ENCODE measurements at regions not wholly inside any gene's neighbourhood (a gene's known extent, or its start where the extent isn't known, plus 50 kb on each side); places are given as distances from the start of the nearest gene placed in this dataset.

DNA sequence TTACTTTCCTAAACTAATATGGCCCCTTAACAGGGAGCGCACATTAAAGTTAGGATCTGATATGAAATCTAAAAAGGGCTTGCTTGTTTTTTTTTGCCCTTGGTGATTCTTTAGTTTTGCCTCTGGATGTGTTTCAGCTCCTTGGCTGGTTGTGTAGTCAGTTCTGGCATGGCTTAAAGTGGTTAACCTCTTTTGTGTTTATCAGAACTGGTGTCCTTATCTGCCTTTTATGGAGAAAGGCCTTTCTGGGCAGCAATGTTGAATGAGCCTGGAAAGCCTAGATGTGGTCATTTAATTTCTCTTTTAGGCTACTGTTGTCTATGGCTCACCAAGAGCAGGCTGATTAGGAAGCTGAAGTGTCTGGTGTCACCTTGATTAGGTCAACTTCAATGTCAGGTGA lies 254.5 kb upstream of the ROPN1 start:
- no peak overlapping the region for H3K4me3 Mint-ChIP-seq
- ATAC-seq (replicated peaks), result no peak
- H3K4me1 Mint-ChIP-seq, result no peaks in the 10 kb centered on the region
- no peaks in the 10 kb centered on the region for H3K36me3 Mint-ChIP-seq (ENCODE audit: low read depth)
- peaks cover 29% of the 10 kb centered on the region for H3K27me3 Mint-ChIP-seq
- H3K9me3 Mint-ChIP-seq, result peaks cover 4% of the 10 kb centered on the region
- no peak overlapping the region for H3K27ac Mint-ChIP-seq

DNA sequence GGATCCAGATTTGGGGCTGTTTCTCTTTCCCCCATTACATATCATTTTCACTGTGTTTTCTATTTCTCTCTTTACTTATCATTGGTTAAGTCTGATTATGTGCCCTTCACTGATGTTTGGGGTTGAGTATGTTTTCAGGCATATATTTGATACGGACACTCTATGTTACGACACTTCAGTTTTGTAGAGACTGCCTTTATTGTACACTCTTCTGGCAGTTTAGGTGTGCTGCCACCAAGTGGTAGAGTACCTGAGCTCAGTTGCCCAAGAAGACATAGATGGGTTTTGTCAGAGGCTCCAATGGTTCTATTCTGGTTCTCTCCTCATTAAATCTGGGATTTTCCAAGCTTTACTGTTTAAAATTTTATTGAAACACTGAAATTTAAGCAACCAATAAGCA lies 255.0 kb upstream of the ROPN1 start:
- ATAC-seq (replicated peaks), result no peak
- Mint-ChIP-seq H3K9me3 (peaks cover 4% of the 10 kb centered on the region), H3K4me3 (no peak overlapping the region), H3K36me3 (ENCODE audit: low read depth) (no peaks in the 10 kb centered on the region), H3K4me1 (no peaks in the 10 kb centered on the region), H3K27ac (no peak overlapping the region), H3K27me3 (peaks cover 24% of the 10 kb centered on the region)

DNA sequence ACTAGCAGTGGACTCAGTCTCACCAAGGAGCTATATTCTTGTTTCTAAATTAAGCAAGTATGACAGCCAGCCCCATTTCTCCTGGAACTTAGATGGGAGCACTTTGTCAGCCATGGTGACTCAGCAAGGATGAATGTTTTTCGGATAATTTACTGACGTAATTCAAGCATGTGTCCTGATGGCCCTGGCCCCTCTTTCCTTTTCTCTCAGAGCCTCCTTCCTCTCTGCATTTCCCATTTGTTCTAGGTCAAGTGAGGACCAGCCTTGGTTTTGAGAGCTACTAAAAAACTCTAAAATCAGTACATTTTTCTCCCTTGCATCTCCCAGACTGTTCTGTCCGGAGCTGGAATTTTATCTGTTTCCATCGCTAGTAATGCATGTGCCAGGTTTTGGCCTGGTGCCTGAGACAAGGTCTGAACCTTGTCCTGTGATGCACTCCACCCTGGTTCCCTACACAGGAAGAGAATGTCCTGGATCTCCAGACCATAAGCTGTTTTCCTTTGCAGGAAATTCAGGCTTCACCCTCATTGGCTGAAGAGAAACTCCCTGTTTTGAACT lies 256.6 kb upstream of the ROPN1 start:
- ATAC-seq (replicated peaks), result no peak
- no peak overlapping the region for H3K4me3 Mint-ChIP-seq
- H3K4me1 Mint-ChIP-seq, result no peaks in the 10 kb centered on the region
- H3K27me3 Mint-ChIP-seq, result peaks cover 30% of the 10 kb centered on the region
- no peaks in the 10 kb centered on the region for H3K9me3 Mint-ChIP-seq
- no peak overlapping the region for H3K27ac Mint-ChIP-seq
- no peaks in the 10 kb centered on the region for H3K36me3 Mint-ChIP-seq (ENCODE audit: low read depth)

DNA sequence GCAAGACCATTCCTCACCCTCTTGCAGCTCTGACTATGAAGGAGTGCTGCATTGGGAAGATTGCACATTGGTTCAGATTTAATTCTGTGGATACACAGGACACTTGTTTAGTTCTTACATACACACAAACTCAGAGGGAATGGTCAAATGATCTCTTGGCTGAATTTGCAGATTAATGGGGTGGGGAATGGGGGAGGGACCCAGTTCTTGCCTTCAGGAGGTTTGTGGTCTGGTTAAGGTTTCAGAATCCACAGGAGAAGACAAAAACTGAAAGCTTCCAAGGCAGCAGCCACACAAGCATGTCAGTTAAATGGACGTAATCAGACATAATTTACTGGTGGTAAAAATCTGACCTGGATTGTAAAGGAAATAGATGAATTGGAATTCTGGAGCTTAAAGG lies 257.1 kb upstream of the ROPN1 start:
- ATAC-seq (replicated peaks), result no peak
- Mint-ChIP-seq H3K4me3 (no peak overlapping the region), H3K9me3 (no peaks in the 10 kb centered on the region), H3K36me3 (ENCODE audit: low read depth) (no peaks in the 10 kb centered on the region), H3K4me1 (no peaks in the 10 kb centered on the region), H3K27ac (no peak overlapping the region), H3K27me3 (peaks cover 30% of the 10 kb centered on the region)

DNA sequence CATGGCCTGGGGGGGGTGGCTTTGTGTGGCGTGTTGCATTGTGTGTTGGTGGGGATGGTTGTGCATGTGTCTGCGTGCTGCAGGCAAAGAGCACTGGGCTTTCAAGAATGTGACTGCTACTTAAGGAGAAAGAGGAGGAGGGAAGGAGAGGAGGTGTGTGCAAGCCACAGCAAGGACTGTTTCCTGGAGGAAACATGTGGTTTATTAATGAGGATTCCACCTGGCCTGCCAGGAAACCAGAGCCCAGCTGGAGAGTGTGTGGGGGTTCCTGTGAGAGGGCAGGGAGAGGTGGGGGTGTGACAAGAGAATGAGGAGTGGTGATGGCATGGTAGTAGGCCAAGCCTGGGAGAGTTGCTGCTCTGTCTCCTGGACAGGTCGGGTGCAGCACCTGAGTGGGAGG lies 258.1 kb upstream of the ROPN1 start:
- Mint-ChIP-seq H3K9me3 (no peaks in the 10 kb centered on the region), H3K4me3 (no peak overlapping the region), H3K27ac (no peak overlapping the region), H3K36me3 (ENCODE audit: low read depth) (no peaks in the 10 kb centered on the region), H3K27me3 (peaks cover 30% of the 10 kb centered on the region), H3K4me1 (no peaks in the 10 kb centered on the region)
- no peak for ATAC-seq (replicated peaks)

DNA sequence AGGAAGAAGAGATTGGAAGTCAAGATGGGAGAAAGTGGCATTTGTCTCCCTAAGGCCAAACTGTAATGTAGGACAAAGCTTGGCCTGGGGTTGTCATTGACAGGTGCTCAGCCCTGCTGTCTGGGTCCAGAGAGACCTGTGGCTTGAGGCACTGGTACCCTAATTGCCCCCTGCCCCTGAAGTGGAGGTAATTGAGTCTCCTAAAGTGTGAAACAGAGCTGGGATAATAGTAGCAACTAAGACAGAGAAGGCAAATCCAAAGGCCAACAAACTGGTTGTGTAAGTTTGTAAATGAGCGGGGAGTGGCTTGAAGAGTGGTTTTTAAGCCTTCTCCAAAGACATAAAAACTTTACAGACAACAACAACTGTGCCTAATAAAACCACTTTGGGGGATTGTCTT lies 264.2 kb upstream of the ROPN1 start:
- Mint-ChIP-seq H3K4me3 (no peak overlapping the region), H3K9me3 (no peaks in the 10 kb centered on the region), H3K4me1 (no peaks in the 10 kb centered on the region), H3K27me3 (peaks cover 16% of the 10 kb centered on the region), H3K27ac (no peak overlapping the region), H3K36me3 (ENCODE audit: low read depth) (no peaks in the 10 kb centered on the region)
- ATAC-seq (replicated peaks), result no peak

DNA sequence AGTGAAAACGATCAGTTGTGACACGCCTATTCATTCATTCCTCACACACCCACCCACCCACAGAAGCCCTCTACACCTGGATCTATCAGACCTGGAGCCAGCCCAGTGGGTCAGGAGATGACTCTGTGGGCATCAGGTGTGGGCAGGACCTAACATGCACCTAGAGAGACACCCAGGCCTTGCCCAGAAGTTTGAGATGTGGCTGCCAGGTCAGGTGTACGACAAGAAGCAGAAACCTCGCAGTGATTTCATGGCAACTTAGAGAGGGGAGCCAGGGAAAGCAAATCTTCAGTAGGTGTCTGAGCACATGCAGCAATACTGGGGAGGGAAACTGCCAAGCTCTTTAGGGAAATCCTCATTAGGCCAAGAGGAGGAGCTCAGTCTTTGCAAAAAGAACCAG lies 264.7 kb upstream of the ROPN1 start:
- Mint-ChIP-seq H3K27ac (no peak overlapping the region), H3K4me1 (no peaks in the 10 kb centered on the region), H3K9me3 (no peaks in the 10 kb centered on the region), H3K36me3 (ENCODE audit: low read depth) (no peaks in the 10 kb centered on the region), H3K4me3 (no peak overlapping the region), H3K27me3 (peaks cover 19% of the 10 kb centered on the region)
- no peak for ATAC-seq (replicated peaks)

DNA sequence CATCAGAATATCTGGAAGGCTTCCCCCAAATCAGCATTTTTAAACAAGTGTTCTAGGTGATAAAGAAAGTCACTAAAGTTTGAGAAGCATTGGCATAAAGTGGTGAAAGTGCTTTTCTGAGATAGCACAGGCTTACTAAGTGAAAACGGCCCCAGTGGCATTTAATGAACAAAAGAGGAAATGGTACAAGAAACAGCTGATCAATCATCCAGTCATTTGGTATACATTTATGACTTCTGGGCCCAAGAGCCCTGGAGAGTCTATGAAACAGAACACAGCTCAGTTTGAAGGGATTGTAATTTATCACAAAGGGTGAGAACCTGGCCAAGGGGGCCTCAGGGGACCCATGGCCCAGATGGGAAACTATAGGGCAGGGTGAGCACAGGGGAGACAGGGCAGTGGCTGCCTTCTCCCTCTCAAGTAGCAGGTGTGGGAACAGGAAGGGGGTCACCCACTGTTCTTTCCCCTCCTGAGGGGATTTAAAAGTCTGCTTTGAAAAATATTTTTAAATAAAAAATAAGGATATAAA lies 265.5 kb upstream of the ROPN1 start:
- H3K27me3 Mint-ChIP-seq, result peaks cover 16% of the 10 kb centered on the region
- H3K27ac Mint-ChIP-seq, result no peak overlapping the region
- no peaks in the 10 kb centered on the region for H3K9me3 Mint-ChIP-seq
- ATAC-seq (replicated peaks), result no peak
- no peaks in the 10 kb centered on the region for H3K4me1 Mint-ChIP-seq
- H3K36me3 Mint-ChIP-seq (ENCODE audit: low read depth), result no peaks in the 10 kb centered on the region
- no peak overlapping the region for H3K4me3 Mint-ChIP-seq

DNA sequence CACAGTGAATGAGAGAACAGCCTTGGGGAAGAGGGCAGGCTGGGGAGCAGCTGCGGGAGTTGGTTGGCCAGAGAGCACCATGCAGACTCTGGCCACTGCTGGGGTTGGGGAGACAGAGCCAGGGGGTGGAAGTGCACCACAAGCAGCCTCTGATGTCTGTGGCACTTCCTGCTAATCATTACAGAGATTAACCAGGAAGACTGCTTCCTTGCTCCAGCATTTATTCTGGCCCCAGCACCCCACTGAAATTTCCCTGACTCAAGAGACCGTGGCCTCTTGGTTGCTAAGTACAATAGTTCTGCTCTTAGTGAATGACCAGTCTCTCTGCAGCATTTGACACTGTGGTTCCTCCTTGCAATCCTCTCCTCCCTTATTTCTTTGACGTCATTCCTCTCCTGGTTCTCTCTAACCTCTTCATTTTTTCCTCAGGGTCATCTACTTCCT lies 266.2 kb upstream of the ROPN1 start:
- ATAC-seq (replicated peaks), result no peak
- Mint-ChIP-seq H3K36me3 (ENCODE audit: low read depth) (no peaks in the 10 kb centered on the region), H3K4me1 (no peaks in the 10 kb centered on the region), H3K4me3 (no peak overlapping the region), H3K9me3 (no peaks in the 10 kb centered on the region), H3K27me3 (peaks cover 10% of the 10 kb centered on the region), H3K27ac (no peak overlapping the region)

DNA sequence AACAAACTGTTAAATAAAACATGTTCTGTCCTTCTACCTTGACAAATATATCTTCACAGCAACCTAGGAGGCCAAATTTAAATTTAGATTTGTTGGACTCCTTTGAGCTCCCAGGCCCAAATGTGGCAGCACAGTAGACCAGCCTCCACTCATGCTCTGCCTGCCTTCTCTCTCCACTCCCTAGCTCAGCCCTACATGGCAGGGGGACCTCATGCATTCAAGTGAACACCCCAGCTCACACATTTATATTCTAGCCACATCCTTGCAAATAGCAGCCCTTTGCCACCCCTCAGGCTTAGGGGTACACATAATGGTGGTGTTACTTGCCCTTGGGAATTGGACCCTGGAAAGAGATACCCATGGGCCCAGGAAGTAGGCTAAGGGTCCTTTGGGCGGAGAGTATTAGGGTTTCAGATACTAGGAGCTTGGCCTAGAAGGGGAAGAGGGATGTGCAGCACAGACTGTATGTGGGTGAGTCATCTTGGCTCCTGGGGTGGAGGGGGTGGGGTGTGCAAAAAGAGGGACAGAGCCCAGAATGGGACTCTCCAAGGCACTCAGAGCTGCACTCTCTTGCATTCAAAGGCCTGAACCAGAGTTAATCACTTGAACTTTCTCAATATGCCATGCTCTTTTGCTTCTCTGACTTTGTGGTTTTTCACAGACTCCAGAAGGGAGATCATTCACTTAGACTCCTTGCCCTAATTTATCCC lies 268.4 kb upstream of the ROPN1 start:
- Mint-ChIP-seq H3K36me3 (ENCODE audit: low read depth) (no peaks in the 10 kb centered on the region), H3K27me3 (peaks cover 7% of the 10 kb centered on the region), H3K27ac (no peak overlapping the region), H3K4me1 (no peaks in the 10 kb centered on the region), H3K9me3 (no peaks in the 10 kb centered on the region), H3K4me3 (no peak overlapping the region)
- ATAC-seq (replicated peaks), result no peak

DNA sequence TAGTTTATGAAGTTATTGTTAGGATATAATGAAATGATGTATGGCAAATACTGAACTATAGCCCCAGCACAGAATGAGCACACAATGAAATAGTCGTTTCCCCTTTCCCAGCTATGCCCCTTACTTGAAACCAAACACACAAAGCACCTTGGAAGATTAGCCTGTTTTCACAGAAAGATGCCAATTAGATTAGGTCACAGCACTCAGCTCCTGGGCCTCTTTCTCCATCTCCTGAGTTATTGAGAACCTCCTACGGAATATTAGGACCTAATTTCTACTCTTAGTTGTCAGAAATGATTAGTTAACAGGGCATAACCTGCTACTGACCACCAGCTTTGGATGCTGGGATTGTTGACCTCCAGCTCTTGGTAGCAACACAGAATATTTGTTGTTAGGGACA lies 269.4 kb upstream of the ROPN1 start:
- no peak overlapping the region for H3K27ac Mint-ChIP-seq
- H3K4me3 Mint-ChIP-seq, result no peak overlapping the region
- no peaks in the 10 kb centered on the region for H3K4me1 Mint-ChIP-seq
- no peaks in the 10 kb centered on the region for H3K36me3 Mint-ChIP-seq (ENCODE audit: low read depth)
- no peak for ATAC-seq (replicated peaks)
- peaks cover 4% of the 10 kb centered on the region for H3K27me3 Mint-ChIP-seq
- H3K9me3 Mint-ChIP-seq, result no peaks in the 10 kb centered on the region

DNA sequence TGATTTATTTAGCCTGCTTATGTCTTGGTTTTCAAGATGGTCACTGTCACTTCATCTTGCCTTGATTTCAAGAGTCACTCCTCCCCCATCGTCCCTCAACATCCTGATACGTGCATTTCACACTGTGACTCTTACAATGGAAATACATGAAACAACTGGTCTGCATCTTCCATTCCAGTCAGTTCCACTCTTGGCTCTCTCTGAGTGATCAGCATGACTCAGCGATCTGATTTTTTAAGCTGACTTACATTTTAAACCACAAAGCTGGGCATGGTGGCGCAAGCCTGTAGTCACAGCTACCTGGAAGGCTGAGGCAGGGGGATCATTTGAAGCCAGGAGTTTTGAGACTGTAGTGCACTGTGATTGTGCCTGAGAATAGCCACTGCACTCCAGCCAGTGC lies 271.2 kb upstream of the ROPN1 start:
- H3K27me3 Mint-ChIP-seq, result peaks cover 4% of the 10 kb centered on the region
- H3K4me1 Mint-ChIP-seq, result no peaks in the 10 kb centered on the region
- no peak for ATAC-seq (replicated peaks)
- no peak overlapping the region for H3K27ac Mint-ChIP-seq
- no peaks in the 10 kb centered on the region for H3K9me3 Mint-ChIP-seq
- H3K4me3 Mint-ChIP-seq, result no peak overlapping the region
- H3K36me3 Mint-ChIP-seq (ENCODE audit: low read depth), result no peaks in the 10 kb centered on the region

DNA sequence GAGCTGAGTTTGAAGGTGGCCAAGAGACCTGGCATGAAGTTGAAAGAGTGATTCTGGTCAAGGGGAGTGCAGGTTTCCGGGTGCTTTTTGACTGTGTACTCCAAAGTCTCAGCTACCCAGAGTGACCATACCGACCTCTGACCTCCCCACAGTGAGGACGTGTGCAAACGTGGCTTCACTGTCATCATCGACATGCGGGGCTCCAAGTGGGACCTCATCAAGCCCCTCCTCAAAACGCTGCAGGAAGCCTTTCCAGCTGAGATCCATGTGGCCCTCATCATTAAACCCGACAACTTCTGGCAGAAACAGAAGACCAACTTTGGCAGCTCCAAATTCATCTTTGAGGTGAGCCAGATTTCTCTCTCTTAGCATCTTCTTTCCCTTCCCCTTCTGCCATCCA lies 272.4 kb upstream of the ROPN1 start:
- Mint-ChIP-seq H3K9me3 (no peaks in the 10 kb centered on the region), H3K27ac (no peak overlapping the region), H3K27me3 (peaks cover 4% of the 10 kb centered on the region), H3K4me1 (no peaks in the 10 kb centered on the region), H3K36me3 (ENCODE audit: low read depth) (no peaks in the 10 kb centered on the region), H3K4me3 (no peak overlapping the region)
- no peak for ATAC-seq (replicated peaks)

DNA sequence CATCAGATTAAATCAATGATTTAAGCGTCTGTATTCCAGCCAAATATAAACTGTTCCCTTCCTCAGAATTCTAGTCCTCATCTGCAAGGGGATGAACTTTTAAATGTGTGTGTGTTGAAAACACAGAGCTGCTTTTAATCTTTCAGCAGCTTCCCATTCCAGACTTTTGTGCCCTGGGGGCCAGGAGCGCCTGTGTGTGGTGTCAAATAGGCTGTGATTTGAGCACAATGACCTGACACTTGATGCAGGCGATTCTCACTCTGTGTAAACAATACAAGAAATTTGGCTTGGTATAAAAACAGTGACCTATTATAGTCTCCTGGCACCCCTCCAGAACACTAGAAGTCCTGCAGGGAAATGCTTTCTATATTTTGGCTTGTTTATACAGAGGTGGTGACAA lies 274.6 kb upstream of the ROPN1 start:
- no peaks in the 10 kb centered on the region for H3K9me3 Mint-ChIP-seq
- H3K27ac Mint-ChIP-seq, result no peak overlapping the region
- no peak overlapping the region for H3K4me3 Mint-ChIP-seq
- H3K36me3 Mint-ChIP-seq (ENCODE audit: low read depth), result no peaks in the 10 kb centered on the region
- ATAC-seq (replicated peaks), result no peak
- H3K4me1 Mint-ChIP-seq, result no peaks in the 10 kb centered on the region
- H3K27me3 Mint-ChIP-seq, result no peaks in the 10 kb centered on the region

DNA sequence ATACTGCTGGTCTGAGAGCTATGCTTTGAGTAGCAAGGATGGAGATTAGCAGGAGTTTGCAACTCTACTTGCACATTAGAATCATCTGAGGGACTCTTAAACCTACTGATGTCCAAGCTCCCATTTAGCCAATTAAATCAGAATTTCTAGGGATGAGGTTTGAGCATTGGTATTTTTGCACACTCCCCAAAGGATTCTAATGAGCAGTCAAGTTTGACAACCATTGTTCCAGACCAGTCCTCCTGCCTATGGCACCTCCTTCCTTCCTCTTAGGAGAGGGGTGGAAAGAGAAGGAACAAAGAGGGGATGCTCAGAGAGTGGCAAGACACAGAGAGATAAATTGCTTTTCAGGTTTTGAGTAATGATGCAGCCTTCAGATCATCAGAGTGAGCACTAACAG lies 275.5 kb upstream of the ROPN1 start:
- no peaks in the 10 kb centered on the region for H3K4me1 Mint-ChIP-seq
- no peak overlapping the region for H3K4me3 Mint-ChIP-seq
- no peaks in the 10 kb centered on the region for H3K9me3 Mint-ChIP-seq
- ATAC-seq (replicated peaks), result no peak
- H3K27ac Mint-ChIP-seq, result no peak overlapping the region
- peaks cover 3% of the 10 kb centered on the region for H3K27me3 Mint-ChIP-seq
- H3K36me3 Mint-ChIP-seq (ENCODE audit: low read depth), result no peaks in the 10 kb centered on the region
